Transverse colon (tissue), 4 donors: ENCODE measurements at regions not wholly inside any gene's neighbourhood (a gene's known extent, or its start where the extent isn't known, plus 50 kb on each side); places are given as distances from the start of the nearest gene placed in this dataset.

ENCODE experiments used
- POLR2A ChIP-seq: fragments of 450-650 bp; IDR thresholded peaks from one replicate; pipeline ENCODE4 v1.6.1; 2016; ENCODE audit warnings: antibody characterized with exemption, mild to moderate bottlenecking, moderate library complexity
- POLR2AphosphoS5 ChIP-seq, 3 donors: sonication (generic); formaldehyde crosslinking; IDR thresholded peaks; one replicate each; pipeline ENCODE4 v1.6.1; 2016; ENCODE audit warnings: antibody characterized with exemption in 3 of 3
- TF ChIP-seq, protein P1 (sequence below), 5 experiments: fragments of 200-600 bp in 3 of 5; fragments of 450-650 bp in 2 of 5; sonication (generic) in 3 of 5; IDR thresholded peaks; 1 replicate in 2 of 5; 2 replicates in 3 of 5; pipeline ENCODE4 v1.5.1; 2016 to 2017; ENCODE audit warnings: antibody characterized with exemption in 5 of 5, inconsistent platforms in 3 of 5, mild to moderate bottlenecking in 2 of 5, moderate library complexity in 1 of 5

GRCh38 chr3:5644773-5645670 lies 457.5 kb downstream of the EDEM1 start:
- TF ChIP-seq POLR2AphosphoS5 (IDR thresholded peaks at IDR 0.05), result no peak
- TF ChIP-seq, protein P1, sequence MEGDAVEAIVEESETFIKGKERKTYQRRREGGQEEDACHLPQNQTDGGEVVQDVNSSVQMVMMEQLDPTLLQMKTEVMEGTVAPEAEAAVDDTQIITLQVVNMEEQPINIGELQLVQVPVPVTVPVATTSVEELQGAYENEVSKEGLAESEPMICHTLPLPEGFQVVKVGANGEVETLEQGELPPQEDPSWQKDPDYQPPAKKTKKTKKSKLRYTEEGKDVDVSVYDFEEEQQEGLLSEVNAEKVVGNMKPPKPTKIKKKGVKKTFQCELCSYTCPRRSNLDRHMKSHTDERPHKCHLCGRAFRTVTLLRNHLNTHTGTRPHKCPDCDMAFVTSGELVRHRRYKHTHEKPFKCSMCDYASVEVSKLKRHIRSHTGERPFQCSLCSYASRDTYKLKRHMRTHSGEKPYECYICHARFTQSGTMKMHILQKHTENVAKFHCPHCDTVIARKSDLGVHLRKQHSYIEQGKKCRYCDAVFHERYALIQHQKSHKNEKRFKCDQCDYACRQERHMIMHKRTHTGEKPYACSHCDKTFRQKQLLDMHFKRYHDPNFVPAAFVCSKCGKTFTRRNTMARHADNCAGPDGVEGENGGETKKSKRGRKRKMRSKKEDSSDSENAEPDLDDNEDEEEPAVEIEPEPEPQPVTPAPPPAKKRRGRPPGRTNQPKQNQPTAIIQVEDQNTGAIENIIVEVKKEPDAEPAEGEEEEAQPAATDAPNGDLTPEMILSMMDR (IDR thresholded peaks at IDR 0.05), result no peak
- TF ChIP-seq POLR2A, result no peak
